CD14-positive monocyte (primary cell): ENCODE measurements at regions not wholly inside any gene's neighbourhood (a gene's known extent, or its start where the extent isn't known, plus 50 kb on each side); places are given as distances from the start of the nearest gene placed in this dataset.
"Not testable (repeated sequence)": the region's sequence is repeated elsewhere in the genome, so short reads cannot be mapped to it uniquely, and the experiment has no call there.

Experiments used
- DNase-seq, 3 donors: peaks; one replicate each; pipeline ENCODE4 v3.0.0-alpha.2; 2011 to 2022
- H2AFZ ChIP-seq: 2 replicates; pipeline ENCODE4 v1.6.0; 2012; ENCODE audit warnings: mild to moderate bottlenecking, low read depth, low read length, inconsistent platforms; ENCODE audit not compliant: insufficient read depth, poor library complexity, severe bottlenecking
- H3K27ac ChIP-seq, 2 donors: 1 replicate in 1 of 2; 2 replicates in 1 of 2; pipeline ENCODE4 v1.5.1; 2012 to 2013; ENCODE audit warnings: low read length in 2 of 2, control low read depth in 1 of 2, inconsistent platforms in 1 of 2, low read depth in 1 of 2, mild to moderate bottlenecking in 1 of 2
- H3K27me3 ChIP-seq, 2 donors: one replicate each; pipeline versions ENCODE4 v1.6.0 to v1.6.1; 2011 to 2013; ENCODE audit warnings: low read length in 2 of 2; ENCODE audit not compliant: control insufficient read depth in 2 of 2, insufficient read depth in 2 of 2
- H3K36me3 ChIP-seq, 2 donors: replicated peaks in 1 of 2; 1 replicate in 1 of 2; 2 replicates in 1 of 2; pipeline versions ENCODE4 v1.5.1 to v1.6.1; 2012 to 2013; ENCODE audit warnings: low read length in 2 of 2, control low read depth in 1 of 2, inconsistent platforms in 1 of 2, mild to moderate bottlenecking in 1 of 2; ENCODE audit not compliant: insufficient read depth in 2 of 2, control insufficient read depth in 1 of 2
- H3K4me1 ChIP-seq, 2 donors: 1 replicate in 1 of 2; 2 replicates in 1 of 2; pipeline versions ENCODE4 v1.5.1 to v1.6.1; 2012 to 2013; ENCODE audit warnings: low read length in 2 of 2, control low read depth in 1 of 2, inconsistent platforms in 1 of 2, mild to moderate bottlenecking in 1 of 2, moderate library complexity in 1 of 2; ENCODE audit not compliant: insufficient read depth in 2 of 2, control insufficient read depth in 1 of 2
- H3K4me2 ChIP-seq: replicated peaks from 2 replicates; pipeline ENCODE3; 2012; ENCODE audit warnings: low read length, moderate library complexity, mild to moderate bottlenecking; ENCODE audit not compliant: poor library complexity, severe bottlenecking; ENCODE audit errors: extremely low read depth
- H3K4me3 ChIP-seq, 3 experiments: fragments of 200-600 bp in 1 of 3; sonication (generic) in 1 of 3; replicated peaks in 1 of 3; 1 replicate in 2 of 3; 2 replicates in 1 of 3; pipeline ENCODE4 v1.5.1; 2011 to 2013; ENCODE audit warnings: low read length in 3 of 3, mild to moderate bottlenecking in 3 of 3, control low read depth in 2 of 3, low read depth in 2 of 3, inconsistent platforms in 1 of 3, moderate library complexity in 1 of 3
- H3K79me2 ChIP-seq: 2 replicates; pipeline ENCODE4 v1.6.0; 2012; ENCODE audit warnings: mild to moderate bottlenecking, control low read depth, inconsistent platforms, low read length, moderate library complexity; ENCODE audit not compliant: insufficient read depth
- H3K9ac ChIP-seq: 2 replicates; pipeline ENCODE4 v1.6.0; 2017; ENCODE audit warnings: low read length, mild to moderate bottlenecking; ENCODE audit not compliant: insufficient read depth, poor library complexity, severe bottlenecking
- H3K9me3 ChIP-seq, 2 donors: replicated peaks in 1 of 2; 1 replicate in 1 of 2; 2 replicates in 1 of 2; pipeline versions ENCODE4 v1.5.1 to v1.6.1; 2012 to 2013; ENCODE audit warnings: low read length in 2 of 2, control low read depth in 1 of 2; ENCODE audit not compliant: control insufficient read depth in 1 of 2, insufficient read depth in 1 of 2
- H4K20me1 ChIP-seq: 2 replicates; pipeline ENCODE4 v1.6.0; 2012; ENCODE audit warnings: mild to moderate bottlenecking, low read length, control low read depth, moderate library complexity; ENCODE audit not compliant: insufficient read depth
- H3K27ac Mint-ChIP-seq, 7 donors: one replicate each; pipeline ENCODE4 v1.8.0; 2020; ENCODE audit warnings: mild to moderate bottlenecking in 7 of 7, mixed read lengths in 7 of 7, moderate library complexity in 6 of 7, inconsistent platforms in 2 of 7
- H3K27me3 Mint-ChIP-seq, 3 donors: one replicate each; pipeline ENCODE4 v1.8.0; 2021 to 2022; ENCODE audit warnings: low read depth in 3 of 3, mild to moderate bottlenecking in 3 of 3, mixed read lengths in 3 of 3, moderate library complexity in 3 of 3, inconsistent platforms in 1 of 3
- H3K36me3 Mint-ChIP-seq, 2 donors: one replicate each; pipeline ENCODE4 v1.8.0; 2020; ENCODE audit warnings: mixed read lengths in 2 of 2, inconsistent platforms in 1 of 2, mild to moderate bottlenecking in 1 of 2
- H3K4me1 Mint-ChIP-seq: one replicate; pipeline ENCODE4 v1.8.0; 2020; ENCODE audit warnings: mild to moderate bottlenecking, mixed read lengths
- H3K4me3 Mint-ChIP-seq, 2 donors: one replicate each; pipeline ENCODE4 v1.8.0; 2020; ENCODE audit warnings: mild to moderate bottlenecking in 2 of 2, mixed read lengths in 2 of 2, moderate library complexity in 1 of 2
- H3K9me3 Mint-ChIP-seq, 7 donors: one replicate each; pipeline ENCODE4 v1.8.0; 2020 to 2022; ENCODE audit warnings: mixed read lengths in 7 of 7, mild to moderate bottlenecking in 6 of 7, moderate library complexity in 6 of 7, inconsistent platforms in 2 of 7
- CTCF ChIP-seq: fragments of 200-600 bp; IDR thresholded peaks from one replicate; pipeline ENCODE4 v1.8.0; 2022; ENCODE audit warnings: antibody characterized with exemption, mild to moderate bottlenecking
- WGBS: methylation state at CpG from one replicate; pipeline ENCODE4 v1.1.5; 2013; ENCODE audit warnings: missing lambda C conversion rate; ENCODE audit not compliant: insufficient coverage; 5-methylcytosine and 5-hydroxymethylcytosine counted together
- intact Hi-C, 2 donors: fragments of 100-400 bp; cut with micrococcal nuclease; formaldehyde crosslinking; loops; one replicate each; pipeline versions ENCODE4 v1.15.0 to v1.15.1; 2023

- H3K4me1 ChIP-seq, H3K4me3 Mint-ChIP-seq, H3K27me3 Mint-ChIP-seq, H3K27me3 ChIP-seq, H3K79me2 ChIP-seq, H4K20me1 ChIP-seq, H3K27ac ChIP-seq, H2AFZ ChIP-seq, H3K36me3 ChIP-seq, H3K27ac Mint-ChIP-seq, H3K9ac ChIP-seq, H3K9me3 ChIP-seq, intact Hi-C loops, H3K4me1 Mint-ChIP-seq, H3K4me2 ChIP-seq, H3K9me3 Mint-ChIP-seq, H3K4me3 ChIP-seq, DNase-seq, H3K36me3 Mint-ChIP-seq: not testable (repeated sequence)
- 94% methylated on average over 24 of the region's 45 CpGs for WGBS
Measured at GRCh38 chr2:180691186-180691854, 289.1 kb upstream of the UBE2E3 start.

- Histone ChIP-seq H3K9ac (no peak overlapping the region), H3K27me3 (no peaks in the 10 kb centered on the region), H3K36me3 (no peaks in the 10 kb centered on the region), H3K4me3 (no peak overlapping the region), H3K27ac (no peak overlapping the region), H3K79me2 (no peaks in the 10 kb centered on the region), H3K4me1 (no peaks in the 10 kb centered on the region), H2AFZ (no peak overlapping the region), H3K9me3 (peaks cover 0 to 4% of the 10 kb centered on the region in 2 donors), H3K4me2 (no peak overlapping the region), H4K20me1 (no peaks in the 10 kb centered on the region)
- TF ChIP-seq CTCF = no peak
- no peaks in the 10 kb centered on the region for H3K4me1 Mint-ChIP-seq
- intact Hi-C loops = no loop called here
- DNase-seq = no peak
- peaks cover 0 to 2% (median 0%) of the 10 kb centered on the region in 3 donors for H3K27me3 Mint-ChIP-seq
- no peaks in the 10 kb centered on the region for H3K36me3 Mint-ChIP-seq
- H3K9me3 Mint-ChIP-seq = peaks cover 0 to 7% (median 3%) of the 10 kb centered on the region in 7 donors
- no peak overlapping the region for H3K4me3 Mint-ChIP-seq
- no peak overlapping the region for H3K27ac Mint-ChIP-seq
Measured at GRCh38 chr2:180690611-180691010, 289.8 kb upstream of the UBE2E3 start.
